ENCODE measurements at regions not wholly inside any gene's neighbourhood (a gene's known extent, or its start where the extent isn't known, plus 50 kb on each side); places are given as distances from the start of the nearest gene placed in this dataset.

- no peak for DNase-seq
- H3K4me3 ChIP-seq (ENCODE audit: low read depth, low read length): no peak overlapping the region
- peaks cover 5% of the 10 kb centered on the region for H3K4me1 ChIP-seq
- no peaks in the 10 kb centered on the region for H3K9me3 ChIP-seq
- no peaks in the 10 kb centered on the region for H3K27me3 ChIP-seq
- no peaks in the 10 kb centered on the region for H3K36me3 ChIP-seq
- no peak for TF ChIP-seq CTCF (IDR thresholded peaks at IDR 0.05; ENCODE audit: low read depth, low read length)
Observed at GRCh38 chr12:23113781-23114180, 488.8 kb downstream of the ETNK1 start.

GRCh38 chr12:23115984-23116383 lies 491.0 kb downstream of the ETNK1 start:
- TF ChIP-seq CTCF (IDR thresholded peaks at IDR 0.05; ENCODE audit: low read depth, low read length): no peak
- Histone ChIP-seq H3K27me3 (no peaks in the 10 kb centered on the region), H3K9me3 (no peaks in the 10 kb centered on the region), H3K36me3 (no peaks in the 10 kb centered on the region), H3K4me1 (peaks cover 5% of the 10 kb centered on the region), H3K4me3 (ENCODE audit: low read depth, low read length) (no peak overlapping the region)
- no peak for DNase-seq

GRCh38 chr12:23126794-23127193 lies 501.8 kb downstream of the ETNK1 start:
- peaks cover 2% of the 10 kb centered on the region for H3K4me1 ChIP-seq
- no peaks in the 10 kb centered on the region for H3K9me3 ChIP-seq
- H3K36me3 ChIP-seq: no peaks in the 10 kb centered on the region
- no peak overlapping the region for H3K4me3 ChIP-seq (ENCODE audit: low read depth, low read length)
- TF ChIP-seq CTCF (IDR thresholded peaks at IDR 0.05; ENCODE audit: low read depth, low read length): no peak
- DNase-seq: no peak
- H3K27me3 ChIP-seq: no peaks in the 10 kb centered on the region

- H3K4me3 ChIP-seq (ENCODE audit: low read depth, low read length): no peak overlapping the region
- H3K4me1 ChIP-seq: peaks cover 11% of the 10 kb centered on the region
- no peaks in the 10 kb centered on the region for H3K9me3 ChIP-seq
- H3K36me3 ChIP-seq: no peaks in the 10 kb centered on the region
- TF ChIP-seq CTCF (IDR thresholded peaks at IDR 0.05; ENCODE audit: low read depth, low read length): no peak
- no peaks in the 10 kb centered on the region for H3K27me3 ChIP-seq
- DNase-seq: no peak
Observed at GRCh38 chr12:23127701-23128100, 502.7 kb downstream of the ETNK1 start.

GRCh38 chr12:23128462-23128861 lies 503.5 kb downstream of the ETNK1 start:
- Histone ChIP-seq H3K36me3 (no peaks in the 10 kb centered on the region), H3K4me3 (ENCODE audit: low read depth, low read length) (no peak overlapping the region), H3K27me3 (no peaks in the 10 kb centered on the region), H3K4me1 (peaks cover 17% of the 10 kb centered on the region), H3K9me3 (no peaks in the 10 kb centered on the region)
- DNase-seq: no peak
- no peak for TF ChIP-seq CTCF (IDR thresholded peaks at IDR 0.05; ENCODE audit: low read depth, low read length)

GRCh38 chr12:23132357-23132756 lies 507.4 kb downstream of the ETNK1 start:
- DNase-seq: no peak
- Histone ChIP-seq H3K4me1 (peaks cover 23% of the 10 kb centered on the region), H3K4me3 (ENCODE audit: low read depth, low read length) (no peak overlapping the region), H3K9me3 (no peaks in the 10 kb centered on the region), H3K27me3 (no peaks in the 10 kb centered on the region), H3K36me3 (no peaks in the 10 kb centered on the region; the same call in 1 of the 2 replicates)
- TF ChIP-seq CTCF (IDR thresholded peaks at IDR 0.05; ENCODE audit: low read depth, low read length): no peak
